HG02973 (cell line): ENCODE measurements at regions not wholly inside any gene's neighbourhood (a gene's known extent, or its start where the extent isn't known, plus 50 kb on each side); places are given as distances from the start of the nearest gene placed in this dataset.

Experiments
- ATAC-seq: cut with Tn5 transposase; IDR thresholded peaks from one replicate; pipeline ENCODE4 v1.9.1; 2021; ENCODE audit warnings: moderate library complexity; ENCODE audit not compliant: unreplicated experiment

DNA sequence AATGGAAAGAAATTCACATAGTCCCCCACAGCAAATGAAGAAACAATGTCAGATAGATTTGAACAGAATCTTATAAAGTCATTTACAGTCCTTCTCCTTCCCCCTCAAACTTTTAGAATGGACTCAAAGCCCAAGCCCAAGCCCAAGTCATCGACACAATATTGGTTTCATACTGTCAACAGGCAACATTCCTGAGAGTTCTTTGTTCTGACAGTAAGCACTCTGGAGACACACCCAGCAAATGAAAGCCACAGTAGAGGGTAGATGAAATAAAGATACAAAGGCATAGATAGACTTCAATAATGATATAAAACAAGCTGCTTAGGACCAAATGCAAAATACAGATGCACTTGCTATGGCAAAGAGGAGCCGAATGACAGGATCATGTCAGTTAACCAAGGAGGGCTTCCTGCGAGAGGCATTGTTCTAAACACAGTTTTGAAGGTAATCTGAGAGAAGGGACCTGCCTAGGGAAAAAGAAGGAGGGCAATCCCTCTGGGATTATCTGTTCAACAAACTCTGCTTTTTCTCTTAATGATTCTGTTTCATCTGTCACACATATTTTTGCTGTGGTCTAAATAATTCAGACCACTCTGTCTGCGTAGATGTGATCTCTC, 97.1 kb upstream of the MAP4K3 start:
- no peak for ATAC-seq

DNA sequence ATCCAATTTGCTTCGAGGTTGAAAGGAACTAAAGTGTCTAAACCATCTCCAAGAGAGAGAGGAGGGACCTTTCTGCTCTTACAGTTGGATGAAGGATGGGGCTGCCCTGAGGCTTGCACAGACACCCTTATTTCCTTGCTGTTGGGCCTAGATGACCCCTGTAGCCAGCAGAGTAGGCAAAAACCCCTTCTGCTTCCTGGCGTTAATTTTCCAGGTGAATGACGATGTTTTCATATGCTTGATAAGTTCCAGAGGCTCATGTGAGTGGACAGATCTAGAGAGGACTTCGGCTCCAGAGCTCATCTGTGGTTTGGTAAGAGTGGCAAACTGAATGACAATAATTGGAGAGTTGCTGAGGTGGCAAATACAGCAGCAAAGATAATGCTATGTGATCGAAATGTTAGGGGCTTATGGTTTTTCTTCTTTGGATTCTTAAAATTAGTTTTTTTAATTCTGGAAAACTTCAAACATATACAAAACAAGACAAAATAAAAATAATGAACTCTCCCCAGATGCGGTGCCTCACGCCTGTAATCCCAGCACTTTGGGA, 98.6 kb upstream of the MAP4K3 start:
- ATAC-seq = no peak

DNA sequence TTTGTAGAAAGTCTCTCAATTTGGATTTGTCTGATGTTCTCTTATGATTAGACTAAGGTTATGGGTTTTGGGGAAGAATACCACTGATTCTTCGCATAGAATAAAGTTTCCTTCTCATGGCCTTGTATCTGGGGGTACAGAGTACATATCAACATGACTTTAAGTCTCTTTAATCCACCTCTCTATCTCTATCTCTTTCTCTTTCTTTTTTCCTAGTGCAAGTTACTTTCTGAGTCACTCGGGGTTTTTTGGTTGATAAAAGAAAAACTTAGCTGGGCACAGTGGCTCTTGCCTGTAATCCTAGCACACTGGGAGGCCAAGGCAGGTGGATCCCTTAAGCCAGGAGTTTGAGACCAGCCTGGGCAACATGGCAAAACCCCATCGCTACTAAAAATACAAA, 100.1 kb upstream of the MAP4K3 start:
- ATAC-seq = no peak

DNA sequence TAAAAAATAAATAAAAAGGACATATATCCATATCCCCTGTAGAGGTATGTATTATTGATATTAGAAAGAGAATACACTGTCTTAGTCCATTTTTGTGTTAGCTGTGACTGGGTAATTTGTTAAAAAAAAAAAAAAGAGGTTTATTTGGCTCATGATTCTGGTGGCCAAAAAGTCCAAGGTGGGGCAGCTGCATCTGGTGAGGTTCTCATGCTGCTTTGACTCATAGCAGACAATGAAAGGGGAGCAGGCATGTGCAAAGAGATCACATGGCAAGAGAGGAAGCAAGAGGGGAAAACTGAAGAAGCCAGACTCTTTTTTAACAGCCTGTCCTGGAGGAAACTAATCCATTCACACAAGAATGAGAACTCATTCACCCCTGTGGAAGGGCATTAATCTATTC, 101.6 kb upstream of the MAP4K3 start:
- no peak for ATAC-seq

DNA sequence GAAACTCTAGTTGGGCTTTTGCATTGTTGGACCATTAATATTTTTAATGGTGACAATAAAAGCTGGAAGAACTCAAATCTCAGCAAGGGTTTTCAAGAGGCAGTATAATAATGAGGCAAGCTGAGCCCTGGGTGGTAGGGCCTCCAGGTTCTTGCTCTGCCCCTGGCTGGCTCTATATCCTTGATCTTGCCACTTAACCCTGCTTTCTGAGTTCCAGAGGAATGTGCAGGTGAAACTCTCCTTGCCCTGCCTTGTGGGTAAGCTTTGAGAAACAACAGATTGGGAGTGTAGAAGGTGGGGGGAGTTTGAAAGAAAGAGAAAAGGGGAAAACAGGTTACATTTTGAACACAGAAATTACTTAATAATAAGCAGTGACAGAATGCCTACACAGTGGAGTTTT, 103.3 kb upstream of the MAP4K3 start:
- ATAC-seq = no peak

- no peak for ATAC-seq
Observed at GRCh38 chr2:39541011-39541930, 104.2 kb upstream of the MAP4K3 start.

- ATAC-seq = no peak
Observed at GRCh38 chr2:39542523-39542922, 105.4 kb upstream of the MAP4K3 start.

DNA sequence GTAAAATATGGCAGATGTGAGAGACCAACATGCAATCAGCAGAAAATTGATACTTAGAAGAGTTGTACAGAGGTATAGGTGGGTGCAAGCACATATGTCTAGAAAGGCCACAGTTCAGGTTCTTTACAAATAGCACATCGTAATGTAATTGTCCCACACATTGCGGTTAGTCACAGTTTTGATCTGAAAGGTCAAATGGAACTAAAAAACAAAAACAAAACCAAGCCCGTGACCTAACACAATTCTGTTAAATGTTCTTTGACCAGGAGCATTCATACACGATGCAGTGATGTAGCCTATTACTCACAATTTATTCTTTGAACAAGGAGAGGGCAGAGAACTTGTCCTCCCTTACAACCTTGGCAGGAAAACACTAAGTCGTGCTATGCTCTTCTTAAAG, 108.9 kb upstream of the MAP4K3 start:
- ATAC-seq = no peak

GRCh38 chr2:39546409-39546808, 109.3 kb upstream of the MAP4K3 start:
- ATAC-seq = no peak

DNA sequence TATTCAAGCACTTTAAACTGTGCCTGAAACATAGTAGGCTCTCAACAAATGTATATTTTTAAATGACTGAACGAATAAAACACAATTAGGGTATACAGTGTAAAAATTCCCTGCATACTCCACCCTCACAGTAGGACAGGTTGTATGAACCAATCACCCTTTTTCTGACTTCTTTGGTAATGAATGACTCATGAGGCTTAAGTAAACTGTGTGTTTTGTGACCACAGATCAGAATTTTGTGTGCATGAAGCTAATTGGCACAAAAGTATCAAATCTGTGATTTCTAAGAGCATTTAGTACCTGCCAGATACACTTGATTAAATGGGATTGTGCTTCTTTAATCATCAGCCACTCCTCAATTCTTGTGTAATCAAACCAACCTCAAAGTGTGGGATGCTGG, 109.9 kb upstream of the MAP4K3 start:
- no peak for ATAC-seq

DNA sequence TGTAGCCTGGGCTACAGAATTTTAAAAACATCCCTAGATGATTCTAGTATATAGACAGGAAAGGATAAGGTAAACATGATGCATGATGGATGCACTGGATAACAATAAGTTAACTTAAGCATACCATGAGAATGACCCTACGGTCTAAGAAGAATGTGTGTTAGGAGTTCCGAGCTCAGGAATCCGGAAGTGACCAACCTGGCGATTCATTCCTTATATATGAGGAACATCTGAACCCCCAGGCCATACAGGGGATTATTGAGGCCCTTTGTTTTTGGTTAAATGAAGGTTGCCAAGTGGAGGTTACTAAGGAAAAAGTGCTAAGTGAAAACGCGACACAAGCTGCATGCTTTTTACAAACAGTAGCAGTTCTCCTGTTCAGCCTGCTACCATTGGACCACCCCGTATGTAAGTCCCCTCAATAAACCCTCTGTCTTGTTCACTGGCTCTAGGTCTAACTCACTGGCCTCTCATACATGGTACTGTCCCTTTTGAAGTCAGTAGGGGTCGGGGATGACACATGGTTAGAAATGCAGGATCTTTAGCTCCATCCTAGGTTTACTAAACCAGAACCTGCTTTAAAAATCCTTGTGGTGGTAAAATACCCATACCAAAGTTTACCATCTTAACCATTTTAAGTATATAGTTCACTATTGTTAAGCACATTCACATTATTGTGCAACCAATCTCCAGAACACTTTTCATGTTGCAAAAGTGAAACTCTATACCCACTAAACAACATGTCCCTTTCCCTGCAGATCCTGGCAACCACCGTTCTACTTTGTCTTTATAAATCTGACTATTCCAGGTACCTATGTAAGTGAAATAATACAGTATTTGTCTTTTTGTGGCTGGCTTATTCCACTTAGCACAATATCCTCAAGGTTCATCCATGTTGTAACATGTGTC, 111.0 kb upstream of the MAP4K3 start:
- no peak for ATAC-seq

- ATAC-seq = no peak
Observed at GRCh38 chr2:39549000-39549399, 111.9 kb upstream of the MAP4K3 start.

DNA sequence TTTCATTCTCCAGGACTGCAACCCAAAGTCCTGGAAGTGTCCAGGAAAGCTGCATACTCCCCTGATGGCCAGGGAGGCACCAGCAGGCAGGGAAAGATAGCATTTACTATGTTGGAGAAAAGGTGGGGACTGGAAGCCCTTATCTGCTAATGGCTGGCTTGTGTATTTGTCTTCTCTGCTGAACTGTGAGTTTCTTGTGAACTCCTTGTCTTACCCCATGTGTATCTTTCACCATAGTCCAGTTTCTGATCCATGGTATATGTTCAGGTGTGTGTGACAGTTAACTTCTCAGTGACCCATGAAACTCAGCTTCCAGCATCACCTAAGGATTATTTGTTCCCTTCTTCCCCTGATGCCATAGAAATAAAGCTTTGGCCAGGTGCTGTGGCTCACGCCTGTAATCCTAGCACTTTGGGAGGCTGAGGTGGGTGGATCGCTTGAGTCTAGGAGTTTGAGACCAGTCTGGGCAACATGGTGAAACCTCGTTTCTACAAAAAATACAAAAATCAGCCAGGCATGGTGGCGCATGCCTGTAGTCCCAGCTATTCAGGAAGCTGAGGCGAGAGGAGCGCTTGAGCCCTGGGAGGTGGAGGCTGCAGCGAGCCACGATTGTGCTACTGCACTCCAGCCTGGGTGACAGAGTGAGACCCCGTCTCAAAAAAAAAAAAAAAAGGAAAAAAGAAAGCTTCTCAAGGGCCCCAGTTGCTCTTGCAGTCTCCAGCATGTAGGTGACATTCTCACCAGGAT, 112.8 kb upstream of the MAP4K3 start:
- no peak for ATAC-seq

GRCh38 chr2:39550701-39551285, 113.7 kb upstream of the MAP4K3 start:
- no peak for ATAC-seq

DNA sequence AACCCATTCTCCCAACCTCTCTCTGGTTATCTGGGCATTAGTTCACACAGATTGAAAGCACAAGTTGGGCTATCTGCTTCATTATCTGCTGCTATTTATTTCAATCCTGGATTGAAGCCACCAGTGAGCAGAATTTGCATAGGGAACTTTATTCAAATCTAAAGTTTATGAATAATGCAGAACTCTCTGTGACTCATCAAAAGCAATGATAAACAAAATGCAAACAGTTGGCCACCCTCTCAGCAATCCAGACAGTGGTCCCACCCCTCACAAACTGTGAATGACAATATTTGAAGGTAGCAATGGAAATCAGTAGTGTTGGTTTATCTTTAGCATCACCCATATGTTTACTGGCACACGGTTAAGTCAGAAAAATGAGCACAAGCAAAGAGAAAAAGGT, 106.8 kb upstream of the TMEM178A start:
- no peak for ATAC-seq

- ATAC-seq = no peak
Observed at GRCh38 chr2:39563572-39563971, 102.1 kb upstream of the TMEM178A start.

DNA sequence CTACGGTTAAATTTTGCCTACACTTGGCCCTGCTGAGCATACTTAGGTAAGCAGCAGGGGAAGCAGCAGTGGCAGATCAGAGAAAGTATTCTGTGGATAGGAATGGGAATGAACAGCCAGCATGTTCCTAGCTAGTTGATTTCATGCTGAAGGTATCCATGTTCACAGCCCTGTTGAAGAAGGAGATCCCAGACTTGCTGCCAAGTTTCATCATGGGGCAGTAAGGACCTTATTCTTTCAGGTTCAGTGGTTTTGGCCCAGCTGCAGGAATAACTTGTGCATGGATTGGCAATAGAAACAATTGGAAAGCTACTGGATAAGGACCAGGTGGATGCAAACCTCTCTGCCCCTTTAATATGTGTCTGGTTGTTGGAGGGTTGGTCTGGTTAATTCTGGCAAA, 98.2 kb upstream of the TMEM178A start:
- no peak for ATAC-seq

DNA sequence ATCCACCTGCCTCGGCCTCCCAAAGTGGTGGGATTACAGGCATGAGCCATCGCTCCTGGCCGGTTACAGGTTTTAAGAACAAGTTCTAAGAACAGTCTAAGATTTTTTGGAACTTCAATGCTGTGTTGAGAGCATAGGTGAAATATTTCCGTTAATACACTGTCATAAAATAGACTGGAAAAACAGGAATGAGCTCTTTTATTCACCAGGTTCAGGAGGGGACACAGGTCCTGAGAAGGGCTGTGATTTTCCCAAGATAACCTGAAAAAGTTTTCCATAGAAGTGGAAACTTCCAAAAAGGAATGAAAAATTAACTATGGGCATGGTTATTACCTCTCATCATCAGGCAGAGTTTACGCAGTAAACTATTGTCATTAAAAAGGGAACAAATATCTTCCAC, 97.6 kb upstream of the TMEM178A start:
- ATAC-seq = no peak

- no peak for ATAC-seq
Observed at GRCh38 chr2:39568561-39569006, 97.1 kb upstream of the TMEM178A start.

DNA sequence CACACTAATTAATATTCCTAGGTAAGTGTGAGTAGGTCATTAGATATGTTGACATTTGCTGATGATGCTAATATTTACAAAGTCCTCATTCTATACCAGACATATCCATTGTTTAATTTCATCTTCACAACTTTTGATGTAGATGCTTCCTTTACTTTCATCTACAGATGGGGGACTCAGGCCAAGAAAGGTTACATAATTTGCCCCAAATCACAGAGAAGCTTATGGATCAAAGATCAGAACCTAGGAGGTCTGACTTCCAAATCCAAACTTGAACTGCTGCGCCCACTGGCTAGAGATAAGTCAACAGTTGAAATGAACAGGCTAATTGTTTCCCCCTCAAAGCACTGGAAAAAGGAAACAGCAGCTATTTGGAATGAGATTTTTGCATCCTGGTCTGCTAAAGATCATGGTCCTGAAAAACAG, 95.6 kb upstream of the TMEM178A start:
- no peak for ATAC-seq
